GM19463 (cell line): ENCODE measurements at regions not wholly inside any gene's neighbourhood (a gene's known extent, or its start where the extent isn't known, plus 50 kb on each side); places are given as distances from the start of the nearest gene placed in this dataset.
"Not testable (repeated sequence)": the region's sequence is repeated elsewhere in the genome, so short reads cannot be mapped to it uniquely, and the experiment has no call there.

Source experiments
- ATAC-seq: cut with Tn5 transposase; IDR thresholded peaks from one replicate; pipeline ENCODE4 v1.9.1; 2021; ENCODE audit warnings: mild to moderate bottlenecking, moderate library complexity; ENCODE audit not compliant: unreplicated experiment

DNA sequence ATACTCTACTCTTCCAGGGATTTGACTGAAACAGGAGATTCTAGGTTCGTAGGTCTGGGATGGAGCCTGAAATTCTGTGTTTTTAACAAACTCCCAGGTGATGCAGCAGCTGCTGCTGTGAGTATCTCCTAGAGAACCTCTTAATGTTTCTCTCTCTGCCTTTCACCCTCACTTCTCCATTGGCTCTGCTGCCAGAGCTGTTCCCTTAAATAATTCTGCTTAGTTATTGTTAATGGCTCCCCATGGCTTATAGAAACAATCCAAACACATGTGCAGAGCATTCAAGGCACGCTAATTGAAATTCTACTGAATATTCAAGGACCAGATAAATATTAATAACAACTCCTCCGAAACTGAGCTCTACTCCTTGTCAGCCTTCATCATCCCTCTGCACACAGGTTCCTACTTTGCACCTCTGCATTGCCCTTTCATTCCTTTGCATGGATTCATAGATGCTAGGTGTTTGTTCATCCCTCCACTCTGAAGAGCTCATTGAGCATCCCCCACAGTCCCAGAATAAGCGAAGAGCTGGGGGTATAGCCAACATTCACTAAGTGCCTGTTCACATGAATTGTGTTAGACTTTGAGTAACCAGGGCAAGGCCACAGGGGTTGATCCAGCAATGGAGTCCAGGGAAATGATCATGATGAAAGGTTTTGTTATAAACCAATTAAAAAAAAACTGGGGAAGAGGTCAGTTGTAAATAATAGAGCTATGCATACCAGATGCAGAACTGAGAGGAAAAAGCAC is 488.4 kb upstream of the JAG1 start:
- no peak for ATAC-seq

DNA sequence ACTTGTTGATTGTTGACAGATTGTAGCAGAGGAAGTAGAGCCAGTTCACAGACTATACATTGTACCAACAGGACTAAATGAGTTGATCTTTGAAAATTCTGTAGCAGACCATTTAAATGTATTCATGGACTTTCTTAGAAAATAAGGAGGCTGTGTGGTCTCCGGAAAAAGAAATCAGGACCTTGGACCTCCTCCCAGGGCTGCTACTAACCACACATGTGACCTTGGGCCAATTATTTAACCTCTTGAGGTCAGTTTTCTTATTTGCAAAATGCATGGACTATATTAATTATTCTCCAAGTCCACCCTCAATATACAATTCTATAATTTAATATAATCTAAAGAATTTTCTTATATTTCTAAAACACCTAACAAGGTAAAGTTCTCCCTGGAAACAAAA is 492.0 kb upstream of the JAG1 start:
- no peak for ATAC-seq

DNA sequence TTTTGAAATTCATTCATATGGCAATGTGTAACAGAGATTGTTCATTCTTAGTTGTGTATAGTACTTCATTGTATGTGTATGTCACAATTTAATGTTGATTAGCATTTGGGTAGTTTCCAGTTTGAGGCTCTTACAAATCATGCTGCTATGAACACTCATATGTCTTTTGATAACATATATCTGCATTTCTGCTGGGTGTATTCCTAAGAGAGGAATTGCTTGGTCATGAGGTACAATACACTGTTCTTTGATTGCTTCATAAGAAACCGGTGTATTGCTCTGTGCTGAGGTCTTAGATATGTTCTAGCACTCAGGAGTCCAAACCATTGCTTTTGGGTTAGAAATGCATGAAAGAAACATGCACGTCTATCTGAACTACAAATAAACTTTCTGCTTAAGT is 492.9 kb upstream of the JAG1 start:
- ATAC-seq, result no peak

DNA sequence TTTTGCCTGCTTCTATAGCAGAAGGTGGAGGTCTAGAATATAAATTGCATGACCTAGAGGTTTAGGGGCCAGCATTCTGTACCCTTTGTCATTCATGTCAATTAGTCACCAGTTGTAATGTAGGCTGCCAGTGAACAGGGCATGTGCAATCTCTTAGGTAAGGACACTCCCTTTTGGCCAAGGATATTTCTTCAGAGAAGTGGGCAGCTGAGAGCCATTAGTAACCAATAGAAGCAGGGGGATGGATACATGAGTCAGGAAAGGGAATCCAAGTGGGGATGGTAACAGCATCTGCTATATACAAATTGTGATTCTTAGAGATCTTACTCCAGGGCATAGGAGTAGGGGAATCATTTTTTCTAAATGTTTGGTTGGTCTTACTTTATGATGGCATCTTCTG is 494.2 kb upstream of the JAG1 start:
- ATAC-seq, result no peak

DNA sequence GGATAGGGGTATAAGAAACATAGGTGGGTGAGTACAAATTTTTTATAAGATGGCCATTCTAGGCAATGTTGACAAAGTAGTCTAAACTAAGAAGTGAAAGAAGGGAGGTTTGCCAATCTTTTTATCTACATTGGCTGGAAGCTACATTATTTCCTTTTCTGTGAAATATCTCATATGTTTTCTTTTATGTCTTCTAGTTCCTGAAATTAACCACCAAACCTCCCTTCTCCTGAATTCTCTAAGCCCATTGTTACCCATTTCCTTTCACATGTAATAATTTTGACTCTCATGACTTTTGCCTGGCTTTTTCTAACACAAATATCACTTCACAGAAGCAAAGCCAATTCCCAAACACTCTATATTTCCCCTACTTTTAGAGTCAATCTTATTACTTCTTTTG is 496.2 kb upstream of the JAG1 start:
- no peak for ATAC-seq

DNA sequence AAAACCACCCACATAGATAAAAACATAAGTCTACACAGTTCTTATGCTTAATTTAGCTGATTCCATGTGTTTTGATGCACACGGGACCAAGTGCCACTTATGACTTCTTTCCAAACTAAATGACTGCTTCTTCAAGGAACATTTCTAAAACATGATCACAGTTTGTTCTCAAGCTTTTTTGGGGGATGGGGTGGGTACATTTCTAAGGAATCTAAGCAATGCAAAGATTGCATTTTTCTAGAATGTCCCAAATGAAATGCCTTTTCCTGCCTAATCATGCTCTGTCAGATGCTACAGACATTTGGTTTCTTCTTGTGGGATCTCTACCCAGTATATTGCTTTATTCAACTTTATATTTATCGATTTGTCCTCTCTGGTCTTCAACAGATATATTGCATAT is 496.8 kb upstream of the JAG1 start:
- ATAC-seq, result no peak

DNA sequence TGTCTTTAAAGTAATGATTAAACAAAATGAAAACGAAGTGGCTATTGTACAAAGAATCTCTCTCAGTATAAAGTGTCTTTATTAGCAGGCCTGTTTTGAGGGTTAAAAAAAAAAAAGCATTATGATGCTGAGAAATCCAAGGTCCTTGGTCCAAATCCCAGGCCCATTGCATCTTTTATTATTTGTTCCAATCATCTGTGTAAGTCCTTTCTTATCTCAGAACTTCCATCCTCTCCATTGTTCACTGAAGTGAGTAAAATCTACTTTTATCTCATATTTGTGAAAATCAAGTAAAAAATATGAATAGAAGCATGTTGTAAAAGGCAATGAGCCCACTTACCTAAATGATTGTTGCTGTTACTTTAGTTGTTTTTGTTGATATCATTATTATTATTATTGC is 499.1 kb upstream of the JAG1 start:
- no peak for ATAC-seq

DNA sequence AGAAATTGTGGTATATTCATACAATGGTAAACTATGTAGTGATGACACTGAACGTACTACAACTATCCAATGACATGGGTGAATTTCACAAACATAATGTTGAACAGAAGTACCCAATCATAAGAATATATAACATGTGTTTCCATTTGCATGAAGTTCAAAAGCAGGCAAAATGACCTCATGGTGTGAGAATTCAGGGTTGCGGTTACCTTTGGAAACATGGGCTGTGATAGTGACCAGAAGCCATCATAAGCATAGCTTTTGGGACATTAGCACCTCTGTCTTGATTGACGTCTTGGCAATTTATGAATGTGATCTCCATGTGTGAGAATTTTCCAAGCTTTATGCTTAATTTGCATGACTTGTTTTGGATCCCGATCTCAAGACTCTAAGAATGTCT is 500.1 kb upstream of the JAG1 start:
- no peak for ATAC-seq

DNA sequence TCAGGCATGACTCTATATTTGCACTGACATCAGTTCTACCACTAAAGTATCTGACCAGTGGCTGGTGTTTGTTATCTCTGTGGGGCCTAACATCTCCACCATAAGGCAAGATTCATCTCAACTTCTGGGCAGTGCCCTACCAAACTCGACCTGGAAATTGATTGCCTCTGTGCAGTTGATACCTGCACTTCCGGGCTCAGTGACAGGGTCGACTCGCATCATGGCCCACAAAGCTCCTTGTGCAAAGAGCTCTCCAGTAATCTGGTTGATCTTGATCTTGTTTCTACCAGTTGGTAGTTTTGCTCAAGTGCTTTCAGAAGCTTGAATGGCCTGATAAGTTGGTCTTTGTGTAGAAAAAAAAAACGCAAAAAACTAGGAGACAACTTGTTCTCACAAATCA is 501.1 kb upstream of the JAG1 start:
- no peak for ATAC-seq

DNA sequence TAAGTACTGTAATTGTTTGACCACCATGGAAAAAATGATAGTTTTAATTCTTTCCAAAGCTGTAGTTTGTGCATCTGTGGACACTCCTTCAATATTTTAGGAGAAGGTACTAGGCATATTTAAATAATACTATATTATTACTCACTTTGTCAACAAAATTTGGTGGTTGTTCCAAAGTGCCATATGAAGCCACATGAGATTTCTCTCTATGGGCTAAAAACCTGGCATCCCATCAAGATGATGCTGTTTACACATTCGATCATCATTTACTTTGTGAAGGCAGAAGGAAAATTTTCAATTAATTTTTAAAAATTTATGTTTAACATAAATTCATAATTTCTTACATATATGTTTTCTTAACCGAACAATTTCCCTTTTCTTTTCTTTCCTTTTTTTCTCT is 502.6 kb upstream of the JAG1 start:
- no peak for ATAC-seq

DNA sequence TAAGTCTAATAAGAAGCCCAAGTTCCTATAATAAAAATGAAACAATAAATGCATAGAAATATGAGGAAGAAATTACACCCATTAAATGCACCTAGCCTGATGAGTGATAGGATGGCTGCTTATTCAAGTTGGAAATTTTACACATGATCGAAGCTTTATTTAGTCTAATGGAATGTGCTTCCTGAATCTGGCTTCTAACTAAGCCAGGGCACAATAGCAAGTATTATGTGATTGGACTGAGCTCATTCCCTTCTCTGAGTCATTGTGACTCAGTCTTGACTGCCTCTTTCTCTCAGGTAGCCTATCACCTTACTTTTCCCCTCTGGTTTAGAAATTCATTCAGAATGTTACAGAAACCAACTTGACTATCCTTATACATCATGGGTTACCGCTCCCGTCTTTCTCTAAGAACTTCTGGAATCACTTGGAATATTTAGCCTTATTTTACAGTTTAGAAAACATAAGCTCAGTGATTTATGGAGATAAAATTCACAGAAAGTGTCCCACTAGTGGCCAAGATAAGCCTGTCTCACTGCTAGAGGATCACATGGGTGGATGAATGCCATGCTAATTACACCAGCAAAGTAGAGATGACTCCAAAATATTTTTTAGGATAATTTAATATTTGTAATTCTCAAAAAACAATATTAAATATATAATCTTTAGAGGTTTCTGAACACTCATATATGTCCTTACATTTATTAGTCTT is 505.3 kb upstream of the JAG1 start:
- no peak for ATAC-seq

DNA sequence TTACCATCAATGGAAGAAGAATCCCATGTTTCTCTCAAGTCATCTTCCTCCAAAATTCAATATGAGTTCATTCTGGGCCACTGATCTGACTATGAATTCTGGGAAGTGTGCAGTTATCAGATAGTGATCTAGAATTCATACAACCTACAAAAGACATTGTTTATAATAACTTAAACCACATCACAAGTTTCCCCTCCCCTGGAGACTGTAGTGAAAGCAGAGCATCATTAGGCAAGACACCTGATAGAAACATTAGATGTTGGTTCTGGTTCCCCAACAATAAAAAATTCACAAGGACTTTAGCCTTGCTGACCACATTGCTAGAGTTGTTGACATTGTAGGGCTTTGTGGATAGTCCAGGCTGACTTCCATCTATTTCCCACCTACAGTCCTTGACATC is 506.4 kb upstream of the JAG1 start:
- no peak for ATAC-seq

DNA sequence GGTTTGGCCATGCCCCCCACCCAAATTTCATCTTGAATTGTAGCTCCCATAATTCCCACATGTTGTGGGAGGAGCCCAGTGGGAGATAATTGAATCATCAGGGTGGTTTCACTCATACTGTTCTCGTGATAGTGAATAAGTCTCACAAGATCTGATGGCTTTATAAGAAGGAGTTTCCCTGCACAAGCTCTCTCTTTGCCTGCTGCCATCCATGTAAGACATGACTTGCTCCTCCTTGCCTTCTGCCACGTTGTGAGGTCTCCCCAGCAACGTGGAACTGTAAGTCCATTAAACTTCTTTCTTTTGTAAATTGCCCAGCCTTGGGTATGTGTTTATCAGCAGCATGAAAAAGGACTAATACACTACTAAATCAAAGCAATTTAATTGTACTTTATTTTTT is 507.3 kb upstream of the JAG1 start:
- not testable (repeated sequence) for ATAC-seq

DNA sequence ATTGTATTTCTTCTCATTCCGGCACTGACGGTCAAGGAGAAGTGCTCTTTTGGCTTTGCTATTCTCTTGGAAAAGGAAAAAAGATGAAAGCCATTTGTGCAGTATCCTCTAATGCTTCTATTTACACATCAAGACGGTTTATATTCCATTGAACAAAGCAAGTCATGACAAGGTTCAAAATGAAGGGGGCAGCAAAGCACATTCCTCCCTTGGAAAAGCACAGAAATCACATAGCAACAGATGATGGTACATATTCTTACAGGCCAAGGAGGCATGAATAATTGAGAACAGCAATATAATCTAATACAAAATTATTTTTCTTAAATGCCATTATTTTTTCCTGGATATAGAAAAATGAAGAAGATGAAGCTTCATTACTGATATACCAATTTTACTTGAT is 508.2 kb upstream of the JAG1 start:
- no peak for ATAC-seq

DNA sequence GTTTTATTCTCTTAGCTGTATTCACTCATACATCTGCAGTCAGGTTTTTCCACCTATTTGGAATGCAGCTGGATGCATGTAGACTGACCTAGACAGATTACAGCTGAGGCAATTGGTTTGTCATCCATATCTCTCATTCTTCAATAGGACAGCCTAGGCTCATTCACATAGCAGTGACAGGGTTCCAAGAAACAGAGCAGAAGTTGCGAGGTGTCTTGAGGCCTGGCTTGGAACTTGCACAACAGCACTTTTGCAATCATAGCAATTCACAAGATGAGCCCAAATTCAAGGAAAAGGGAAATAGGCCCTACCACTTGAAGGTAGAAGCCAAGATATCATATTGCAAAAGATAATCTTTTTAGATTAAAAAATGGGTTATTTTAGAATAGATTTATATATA is 508.9 kb upstream of the JAG1 start:
- no peak for ATAC-seq

DNA sequence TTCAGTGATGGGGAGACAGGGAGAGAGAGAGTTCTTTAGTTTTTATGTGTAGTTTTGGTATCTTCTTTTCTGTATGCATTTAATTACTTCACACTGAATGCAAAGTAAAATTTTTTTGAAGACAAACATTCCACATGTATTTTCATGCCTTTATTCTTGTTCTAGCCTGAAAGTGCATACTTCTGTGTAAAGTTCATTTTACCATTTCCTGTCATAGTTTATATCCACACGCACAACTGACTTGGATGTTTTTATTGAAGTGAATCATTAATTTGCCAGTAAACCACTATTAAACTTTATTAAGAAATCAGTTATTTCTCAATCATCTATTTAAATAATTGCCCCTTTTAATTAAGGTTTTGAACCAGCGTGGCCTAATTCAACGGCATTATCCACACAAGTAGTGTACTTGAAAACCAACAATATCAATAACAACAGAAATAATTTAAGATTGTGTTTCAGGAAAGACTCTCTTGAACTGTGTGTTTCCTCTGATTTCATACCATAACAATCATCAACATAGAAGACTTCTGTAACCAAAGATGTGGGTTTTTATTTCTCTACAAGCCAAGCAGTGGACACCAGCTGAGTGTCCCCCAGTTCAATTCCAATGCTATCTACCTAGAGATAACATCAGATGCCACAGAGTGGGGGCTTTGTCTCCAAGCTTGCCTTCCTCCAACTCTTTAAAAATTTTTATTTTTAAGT is 512.7 kb upstream of the JAG1 start:
- no peak for ATAC-seq

DNA sequence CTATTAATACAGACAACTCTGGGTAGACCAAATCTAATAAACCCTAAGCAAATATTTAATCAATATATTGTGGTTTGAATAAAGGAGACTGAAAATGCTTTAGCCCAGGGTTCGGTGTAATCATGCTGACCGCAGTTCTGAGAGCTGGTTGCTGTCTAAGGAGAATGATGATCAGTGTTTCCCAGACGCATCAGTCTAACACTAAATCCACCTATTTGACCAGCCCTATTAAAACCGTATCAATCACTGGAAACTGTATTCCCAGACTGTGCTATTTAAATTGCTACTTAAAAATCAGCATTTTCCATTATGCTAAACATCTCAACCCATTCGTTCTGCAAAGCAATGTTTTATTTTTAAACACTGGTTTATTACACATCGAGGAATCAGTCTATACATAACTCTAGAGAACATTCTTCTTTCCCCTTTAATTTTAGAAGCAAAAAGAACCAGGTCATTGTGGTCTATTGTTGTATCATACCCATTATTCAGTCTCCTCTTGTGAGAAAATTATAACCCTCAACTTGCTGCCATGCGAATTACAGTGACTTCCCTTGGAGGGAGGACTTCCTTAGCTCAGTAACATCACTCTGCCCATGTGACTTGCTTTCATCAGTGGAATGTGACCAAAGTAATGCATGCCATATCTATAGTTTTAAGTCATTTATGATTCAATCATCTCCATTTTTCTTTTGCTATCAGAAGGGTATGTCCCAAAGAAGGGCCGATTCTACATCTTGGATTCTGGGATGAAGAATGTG is 515.2 kb upstream of the JAG1 start:
- ATAC-seq, result no peak

DNA sequence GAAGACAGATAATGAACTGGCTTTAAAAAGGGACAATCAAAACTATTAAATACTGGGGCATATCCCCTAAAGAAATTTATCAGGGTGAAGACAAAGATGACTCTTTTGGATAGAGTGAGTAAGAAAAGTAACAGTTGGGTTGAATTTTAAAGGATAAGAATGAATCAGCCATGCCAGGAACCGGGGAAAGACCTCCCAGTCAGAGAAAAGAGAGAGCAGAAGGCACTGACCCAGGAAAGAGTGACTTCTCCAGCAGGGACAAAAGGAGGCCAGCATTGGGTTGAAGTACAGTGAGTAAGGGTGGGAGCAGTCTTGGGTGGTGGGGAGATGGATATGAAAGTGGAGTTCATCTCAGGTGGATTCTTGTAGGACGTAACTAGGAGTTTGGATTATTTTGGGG is 516.9 kb upstream of the JAG1 start:
- ATAC-seq, result no peak

DNA sequence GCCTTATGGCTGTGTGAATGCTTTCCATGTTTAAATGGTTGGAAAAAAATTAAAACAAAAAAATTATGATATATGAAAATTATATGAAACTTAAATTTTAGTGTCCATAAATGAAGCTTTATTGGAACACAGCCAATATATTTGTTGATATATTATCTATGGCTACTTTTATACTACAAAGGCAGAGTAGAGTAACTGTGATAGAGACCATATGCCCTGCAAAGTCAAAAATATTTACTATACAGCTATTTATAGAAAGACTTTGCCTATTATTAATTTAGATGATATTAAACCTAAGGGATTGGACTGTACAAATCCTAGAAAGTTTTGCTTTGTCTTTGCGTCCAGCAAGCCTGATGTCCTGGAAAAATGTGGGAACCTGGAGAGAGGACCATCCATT is 518.3 kb upstream of the JAG1 start:
- ATAC-seq, result no peak

DNA sequence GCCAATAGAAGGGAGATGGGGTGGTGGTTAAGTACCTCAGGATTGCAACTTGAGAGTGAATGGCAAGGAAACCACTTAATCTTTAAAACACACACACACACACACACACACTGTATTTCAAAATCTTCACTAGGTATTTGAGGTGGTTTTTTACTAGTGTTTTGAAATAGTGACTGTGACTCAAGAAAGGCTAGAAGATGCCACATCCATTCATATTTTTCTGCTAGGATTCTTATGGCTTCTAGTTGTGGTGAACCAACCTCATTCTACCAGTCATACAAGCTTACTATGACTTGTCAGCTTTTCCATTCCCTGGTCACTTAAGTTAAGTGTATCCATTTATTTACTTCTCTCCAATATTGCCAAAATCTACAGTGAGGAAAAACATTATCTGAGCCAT is 519.4 kb upstream of the JAG1 start:
- ATAC-seq, result no peak

DNA sequence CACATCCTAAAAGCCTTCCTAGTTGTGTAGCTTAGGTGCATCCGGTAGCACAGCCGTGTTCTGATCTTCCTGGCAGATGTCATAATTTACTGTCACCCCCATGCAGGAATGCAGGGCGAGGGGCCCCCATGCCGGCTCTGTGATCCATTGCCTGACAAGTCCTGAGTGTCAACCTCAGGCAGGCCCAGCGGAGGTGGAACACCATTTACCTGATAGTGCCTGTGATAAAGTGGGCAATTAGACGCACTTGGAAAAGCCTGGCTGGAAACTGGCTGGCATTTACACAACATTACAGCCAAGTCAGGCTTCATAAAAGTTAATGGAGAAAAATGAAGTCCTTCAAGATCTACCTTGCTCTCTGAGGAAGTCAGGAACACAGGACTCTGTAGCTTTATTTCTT is 521.4 kb upstream of the JAG1 start:
- ATAC-seq, result no peak
